ENCODE measurements at regions not wholly inside any gene's neighbourhood (a gene's known extent, or its start where the extent isn't known, plus 50 kb on each side); places are given as distances from the start of the nearest gene placed in this dataset.
A peak's percentile ranks its signal among the peaks of the same experiment; 100 is the strongest.

GRCh38 chr5:92471861-92472260 lies 1088.7 kb upstream of the ARRDC3 start:
- TF ChIP-seq MAX (IDR thresholded peaks at IDR 0.05; ENCODE audit: low read depth, low read length) (no peak), MYC (IDR thresholded peaks at IDR 0.05; ENCODE audit: low read depth, low read length) (no peak), POLR2A (IDR thresholded peaks at IDR 0.05; ENCODE audit: extremely low read depth, insufficient read length) (no peak), CTCF (IDR thresholded peaks at IDR 0.05; ENCODE audit: low read depth, low read length) (no peak)
- no peak for DNase-seq (ENCODE audit: low read depth)
- no peak overlapping the region for H3K4me3 ChIP-seq (ENCODE audit: low read depth, low read length)

DNA sequence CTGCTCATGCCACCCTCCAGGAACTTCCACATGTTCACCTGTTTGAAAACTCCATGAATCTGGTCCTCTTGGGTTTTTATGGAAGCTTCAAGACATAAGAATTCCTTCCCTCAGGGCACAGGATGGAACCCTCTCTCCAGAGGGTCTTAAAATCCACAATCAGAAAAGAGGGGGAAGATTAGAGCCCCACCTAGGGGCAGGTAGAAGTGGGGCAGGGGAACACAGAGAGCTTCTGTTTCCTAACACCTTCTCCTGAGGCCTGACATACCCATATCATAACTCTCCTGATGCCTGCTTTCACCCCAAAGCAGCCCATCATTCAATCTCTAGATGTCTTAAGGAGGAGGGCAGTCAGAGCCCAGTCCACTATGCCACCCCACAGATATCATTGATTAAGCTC lies 1087.7 kb upstream of the ARRDC3 start:
- no peak overlapping the region for H3K4me3 ChIP-seq (ENCODE audit: low read depth, low read length)
- TF ChIP-seq MAX (IDR thresholded peaks at IDR 0.05; ENCODE audit: low read depth, low read length): no peak
- no peak for TF ChIP-seq MYC (IDR thresholded peaks at IDR 0.05; ENCODE audit: low read depth, low read length)
- TF ChIP-seq CTCF (IDR thresholded peaks at IDR 0.05; ENCODE audit: low read depth, low read length): peak; percentile 34
- no peak for DNase-seq (ENCODE audit: low read depth)

GRCh38 chr5:92468295-92468694 lies 1085.2 kb upstream of the ARRDC3 start:
- DNase-seq (ENCODE audit: low read depth): no peak
- TF ChIP-seq POLR2A (IDR thresholded peaks at IDR 0.05; ENCODE audit: extremely low read depth, insufficient read length) (no peak), CTCF (IDR thresholded peaks at IDR 0.05; ENCODE audit: low read depth, low read length) (no peak), MYC (IDR thresholded peaks at IDR 0.05; ENCODE audit: low read depth, low read length) (no peak), MAX (IDR thresholded peaks at IDR 0.05; ENCODE audit: low read depth, low read length) (no peak)

DNA sequence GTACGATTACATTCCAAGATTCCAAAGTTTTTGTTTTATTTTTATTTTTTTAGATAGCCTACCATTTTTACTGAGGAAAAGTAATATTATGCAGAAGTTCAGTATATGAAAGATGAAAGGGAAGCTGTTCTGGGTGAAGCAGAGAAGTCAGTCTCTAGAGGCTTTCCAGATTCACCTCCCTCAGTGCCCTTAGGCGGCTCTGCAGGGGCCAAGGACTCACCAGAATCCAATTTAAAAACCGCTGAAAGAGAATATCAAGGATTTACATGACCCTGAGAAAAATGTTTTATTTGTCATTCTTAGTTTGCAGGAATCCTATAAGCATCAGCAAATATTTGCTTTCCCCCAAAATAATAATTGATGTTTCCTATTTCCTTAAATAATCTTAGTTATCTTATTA lies 1084.6 kb upstream of the ARRDC3 start:
- H3K4me3 ChIP-seq (ENCODE audit: low read depth, low read length): no peak overlapping the region
- DNase-seq (ENCODE audit: low read depth): no peak
- no peak for TF ChIP-seq POLR2A (IDR thresholded peaks at IDR 0.05; ENCODE audit: extremely low read depth, insufficient read length)
- no peak for TF ChIP-seq CTCF (IDR thresholded peaks at IDR 0.05; ENCODE audit: low read depth, low read length)
- no peak for TF ChIP-seq MYC (IDR thresholded peaks at IDR 0.05; ENCODE audit: low read depth, low read length)
- TF ChIP-seq MAX (IDR thresholded peaks at IDR 0.05; ENCODE audit: low read depth, low read length): no peak

More at GRCh38 chr5:92468295-92468694, 1085.2 kb upstream of the ARRDC3 start:
- no peak overlapping the region for H3K4me3 ChIP-seq (ENCODE audit: low read depth, low read length)

DNA sequence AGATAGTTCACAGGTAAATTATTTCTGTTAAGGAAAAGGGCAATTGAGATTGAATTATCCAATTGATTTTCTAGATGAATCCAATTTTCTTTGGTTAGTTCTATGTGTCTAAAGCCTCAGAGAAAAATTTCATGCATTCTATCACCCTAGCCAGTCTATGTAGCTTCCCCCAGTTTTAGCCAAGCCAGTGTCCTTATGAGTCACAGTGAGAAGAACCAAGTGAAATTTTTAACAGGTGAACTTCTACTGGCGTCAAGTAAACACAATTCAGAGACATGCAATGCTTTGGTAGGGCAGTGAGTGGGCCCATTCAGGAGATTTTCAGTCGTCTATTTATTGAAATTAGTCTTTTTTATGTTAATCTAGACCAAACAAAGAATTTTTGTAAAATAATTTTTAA lies 1077.4 kb upstream of the ARRDC3 start:
- DNase-seq (ENCODE audit: low read depth): no peak
- TF ChIP-seq MYC (IDR thresholded peaks at IDR 0.05; ENCODE audit: low read depth, low read length): no peak
- TF ChIP-seq MAX (IDR thresholded peaks at IDR 0.05; ENCODE audit: low read depth, low read length): no peak
- no peak for TF ChIP-seq CTCF (IDR thresholded peaks at IDR 0.05; ENCODE audit: low read depth, low read length)
- TF ChIP-seq POLR2A (IDR thresholded peaks at IDR 0.05; ENCODE audit: extremely low read depth, insufficient read length): no peak
- H3K4me3 ChIP-seq (ENCODE audit: low read depth, low read length): no peak overlapping the region

- H3K4me3 ChIP-seq (ENCODE audit: low read depth, low read length): no peak overlapping the region
- no peak for TF ChIP-seq MYC (IDR thresholded peaks at IDR 0.05; ENCODE audit: low read depth, low read length)
- TF ChIP-seq CTCF (IDR thresholded peaks at IDR 0.05; ENCODE audit: low read depth, low read length): no peak
- TF ChIP-seq MAX (IDR thresholded peaks at IDR 0.05; ENCODE audit: low read depth, low read length): no peak
- TF ChIP-seq POLR2A (IDR thresholded peaks at IDR 0.05; ENCODE audit: extremely low read depth, insufficient read length): no peak
- DNase-seq (ENCODE audit: low read depth): no peak
These were observed 1076.5 kb upstream of the ARRDC3 start for GRCh38 chr5:92459654-92460053.

Measured in NB4 (cell line).